K562 (cell line): ENCODE measurements at regions not wholly inside any gene's neighbourhood (a gene's known extent, or its start where the extent isn't known, plus 50 kb on each side); places are given as distances from the start of the nearest gene placed in this dataset.

Source experiments
- ATAC-seq: fragments of 200-7000 bp; cut with Tn5 transposase; 3 replicates; pipeline ENCODE4 v1.9.1; 2020; ENCODE audit warnings: moderate library complexity
- BruUV-seq: library from RNA; stranded (reverse); fragments of 400-500 nt; replicated peaks from 2 replicates; lab custom pipeline; 2021; lab: Mats Ljungman, UMichigan
- CTCF ChIA-PET: fragments of 300-600 bp; formaldehyde crosslinking; extraction: SDS; loops from one replicate; lab custom pipeline; 2021; ENCODE audit warnings: low intra/inter-chr PET ratio; lab: Yijun Ruan, JAX
- POLR2A ChIA-PET: fragments of 300-600, 350-650 bp; sonication (Branson Sonifier 250); formaldehyde crosslinking; extraction: SDS; loops from one replicate; lab custom pipeline; 2021; ENCODE audit warnings: antibody characterized with exemption, inconsistent platforms; lab: Yijun Ruan, JAX
- DNase-seq, 4 experiments: peaks; one replicate each; pipeline versions ENCODE4 v3.0.0 to v3.0.0-alpha.2; 2011 to 2018; ENCODE audit warnings: low spot score in 3 of 4, mixed read lengths in 3 of 4; ENCODE audit errors: extremely low read depth in 1 of 4
- FAIRE-seq: peaks from 2 replicates; lab custom pipeline; 2011; peaks lifted over from hg19 to GRCh38; lab: Jason Lieb, UNC
- H2AFZ ChIP-seq: 2 replicates; pipeline ENCODE4 v1.6.0; 2011; ENCODE audit warnings: low read depth, low read length, control low read depth, inconsistent platforms
- H3K27ac ChIP-seq: fragments of 200-600 bp; 3 replicates; pipeline ENCODE4 v1.8.0; 2011; ENCODE audit warnings: low read depth, mild to moderate bottlenecking, control low read depth, inconsistent platforms, low read length, moderate library complexity, mixed read lengths; ENCODE audit errors: extremely low read depth
- H3K27me3 ChIP-seq, 2 experiments: fragments of 300-600 bp in 1 of 2; 2 replicates in 1 of 2; 3 replicates in 1 of 2; pipeline versions ENCODE4 v1.6.0 to v1.8.0; 2011; ENCODE audit warnings: inconsistent platforms in 2 of 2, low read length in 2 of 2, mild to moderate bottlenecking in 1 of 2, mixed read lengths in 1 of 2, moderate library complexity in 1 of 2; ENCODE audit not compliant: control insufficient read depth in 2 of 2, insufficient read depth in 2 of 2
- H3K36me3 ChIP-seq: fragments of 300-600 bp; 3 replicates; pipeline ENCODE4 v1.8.0; 2011; ENCODE audit warnings: mild to moderate bottlenecking, low read length, inconsistent platforms; ENCODE audit not compliant: control insufficient read depth, insufficient read depth
- H3K4me1 ChIP-seq, 2 experiments: fragments of 200-600 bp in 1 of 2; replicated peaks in 1 of 2; 2 replicates in 1 of 2; 3 replicates in 1 of 2; pipeline versions ENCODE4 v1.5.1 to v1.8.0; 2011; ENCODE audit warnings: inconsistent platforms in 2 of 2, low read length in 2 of 2, mild to moderate bottlenecking in 1 of 2, mixed read lengths in 1 of 2, moderate library complexity in 1 of 2; ENCODE audit not compliant: control insufficient read depth in 2 of 2, insufficient read depth in 2 of 2
- H3K4me2 ChIP-seq: 2 replicates; pipeline ENCODE4 v1.6.1; 2011; ENCODE audit warnings: low read length, control low read depth, inconsistent platforms, mixed read lengths; ENCODE audit not compliant: insufficient read depth
- H3K4me3 ChIP-seq: fragments of 200-600 bp; sonication (generic), shearing (Covaris generic); 2 replicates; pipeline ENCODE4 v1.5.1; 2016; ENCODE audit warnings: control low read depth, inconsistent platforms
- H3K79me2 ChIP-seq: fragments of 200-600 bp; 3 replicates; pipeline ENCODE4 v1.8.0; 2011; ENCODE audit warnings: low read length, inconsistent platforms; ENCODE audit not compliant: control insufficient read depth, insufficient read depth
- H3K9ac ChIP-seq, 2 experiments: 2 replicates each; pipeline versions ENCODE4 v1.6.0 to v1.6.1; 2011; ENCODE audit warnings: low read depth in 2 of 2, low read length in 2 of 2, control low read depth in 1 of 2, inconsistent platforms in 1 of 2, mild to moderate bottlenecking in 1 of 2, mixed read lengths in 1 of 2; ENCODE audit not compliant: insufficient read depth in 1 of 2
- H3K9me1 ChIP-seq: one replicate; pipeline ENCODE4 v1.6.0; 2011; ENCODE audit warnings: inconsistent platforms, mild to moderate bottlenecking, low read length, moderate library complexity; ENCODE audit not compliant: control insufficient read depth, insufficient read depth
- H3K9me3 ChIP-seq: replicated peaks from 2 replicates; pipeline ENCODE4 v1.5.1; 2011; ENCODE audit warnings: low read depth, low read length, inconsistent platforms; ENCODE audit not compliant: control insufficient read depth, insufficient read depth
- H4K20me1 ChIP-seq: replicated peaks from 2 replicates; pipeline ENCODE4 v1.6.1; 2011; ENCODE audit warnings: low read length, inconsistent platforms, mixed read lengths; ENCODE audit not compliant: control insufficient read depth, insufficient read depth
- ARNT ChIP-seq, 2 experiments: fragments of 450-650 bp; IDR thresholded peaks; 2 replicates each; pipeline ENCODE4 v1.6.1; 2016; ENCODE audit warnings: mild to moderate bottlenecking in 1 of 2
- CBFA2T2 ChIP-seq: fragments of 450-650 bp; conservative IDR thresholded peaks from 2 replicates; pipeline ENCODE4 v1.6.1; 2017; ENCODE audit warnings: mild to moderate bottlenecking
- DACH1 ChIP-seq: fragments of 450-650 bp; IDR thresholded peaks from 2 replicates; pipeline ENCODE4 v1.6.1; 2018; ENCODE audit not compliant: partially characterized antibody
- FOXP1 ChIP-seq: sonication (generic); formaldehyde crosslinking; IDR thresholded peaks from 2 replicates; pipeline ENCODE4 v1.8.0; 2022; ENCODE audit warnings: mild to moderate bottlenecking, missing genetic modification reagents
- GATA2 ChIP-seq: sonication (generic); formaldehyde crosslinking; IDR thresholded peaks from 2 replicates; pipeline ENCODE4 v1.4.0; 2020; ENCODE audit warnings: mild to moderate bottlenecking, missing genetic modification reagents
- MED1 ChIP-seq: sonication (generic); formaldehyde crosslinking; IDR thresholded peaks from 2 replicates; pipeline ENCODE4 v1.8.1; 2023; ENCODE audit warnings: missing genetic modification reagents, borderline replicate concordance
- MEF2D ChIP-seq: conservative IDR thresholded peaks from 2 replicates; pipeline ENCODE4 v1.6.1; 2016; ENCODE audit warnings: low read depth, missing genetic modification characterization, missing compliant biosample characterization
- MIER1 ChIP-seq: fragments of 450-650 bp; IDR thresholded peaks from 2 replicates; pipeline ENCODE4 v1.6.1; 2016; ENCODE audit warnings: antibody characterized with exemption, mild to moderate bottlenecking, low read depth
- PHB2 ChIP-seq: fragments of 450-650 bp; IDR thresholded peaks from 2 replicates; pipeline ENCODE4 v1.6.1; 2017; ENCODE audit warnings: low read depth
- SMARCE1 ChIP-seq: fragments of 450-650 bp; IDR thresholded peaks from 2 replicates; pipeline ENCODE4 v1.7.1; 2016; ENCODE audit warnings: mild to moderate bottlenecking
- SPI1 ChIP-seq: IDR thresholded peaks from 2 replicates; pipeline ENCODE4 v1.6.1; 2011; ENCODE audit warnings: low read depth, low read length, control low read depth, borderline replicate concordance
- TEAD2 ChIP-seq: fragments of 450-650 bp; IDR thresholded peaks from 2 replicates; pipeline ENCODE4 v1.6.1; 2016; ENCODE audit warnings: missing genetic modification characterization, control low read depth, missing compliant biosample characterization
- THAP7 ChIP-seq: fragments of 250-450 bp; sonication (Bioruptor Pico); IDR thresholded peaks from 2 replicates; pipeline ENCODE4 v1.5.0; 2021
- TOE1 ChIP-seq, 2 experiments: fragments of 450-650 bp in 1 of 2; sonication (generic) in 1 of 2; formaldehyde crosslinking in 1 of 2; IDR thresholded peaks; 2 replicates each; pipeline versions ENCODE4 v1.7.1 to v1.8.0; 2016 to 2022; ENCODE audit warnings: borderline replicate concordance in 2 of 2, mild to moderate bottlenecking in 2 of 2, antibody characterized with exemption in 1 of 2, inconsistent platforms in 1 of 2, low read depth in 1 of 2, missing genetic modification reagents in 1 of 2, moderate library complexity in 1 of 2
- YY1 ChIP-seq, 3 experiments: IDR thresholded peaks; 2 replicates each; pipeline ENCODE4 v1.6.1; 2011; ENCODE audit warnings: low read length in 2 of 3, mild to moderate bottlenecking in 2 of 3, moderate library complexity in 2 of 3, borderline replicate concordance in 1 of 3, control low read depth in 1 of 3, low read depth in 1 of 3; ENCODE audit not compliant: insufficient read depth in 3 of 3, insufficient replicate concordance in 2 of 3, control insufficient read depth in 1 of 3, insufficient read length in 1 of 3; ENCODE audit errors: extremely low read depth in 1 of 3
- ZNF232 ChIP-seq: sonication (generic); formaldehyde crosslinking; IDR thresholded peaks from 2 replicates; pipeline ENCODE4 v1.8.0; 2022; ENCODE audit warnings: mild to moderate bottlenecking, missing genetic modification reagents
- ZNF280B ChIP-seq: fragments of 250-450 bp; sonication (Bioruptor Pico); IDR thresholded peaks from 2 replicates; pipeline ENCODE4 v1.5.1; 2021; ENCODE audit warnings: mild to moderate bottlenecking
- ZNF384 ChIP-seq: IDR thresholded peaks from 2 replicates; pipeline ENCODE4 v1.6.1; 2012; ENCODE audit warnings: low read depth, low read length, improper control_type of control experiment
- ZNF408 ChIP-seq: fragments of 250-450 bp; sonication (Bioruptor Pico); IDR thresholded peaks from 2 replicates; pipeline ENCODE4 v1.4.0; 2020; ENCODE audit warnings: low read depth, mild to moderate bottlenecking, moderate library complexity
- ZNF77 ChIP-seq: fragments of 250-450 bp; sonication (Bioruptor Pico); IDR thresholded peaks from 2 replicates; pipeline ENCODE4 v1.5.0; 2020
- ZNF780A ChIP-seq: fragments of 250-450 bp; sonication (Bioruptor Pico); IDR thresholded peaks from 2 replicates; pipeline ENCODE4 v1.5.0; 2021; ENCODE audit warnings: mild to moderate bottlenecking
- WGBS: fragments of 100-300 bp; shearing (Covaris generic); methylation state at CpG from one replicate; pipeline ENCODE4 v1.1.6; 2016; ENCODE audit warnings: low coverage, mixed read lengths; ENCODE audit not compliant: insufficient coverage; ENCODE audit errors: missing lambda C conversion rate; 5-methylcytosine and 5-hydroxymethylcytosine counted together
- in situ Hi-C: fragments of 300-500 bp; cut with MboI; formaldehyde crosslinking; loops from 4 replicates; pipeline ENCODE4 v1.15.0; 2018; ENCODE audit warnings: inconsistent platforms, mixed read lengths
- intact Hi-C: fragments of 100-400 bp; cut with micrococcal nuclease; formaldehyde crosslinking; loops from 2 replicates; pipeline ENCODE4 v1.14.2; 2022

GRCh38 chr21:24055696-24056095 is 1551.6 kb downstream of the MRPL39 start (continued):
- no peak for TF ChIP-seq MIER1
- TF ChIP-seq ZNF408 (CRISPR knock-in tag), result no peak
- TF ChIP-seq ZNF280B, result no peak
- no peak for TF ChIP-seq DACH1
- no peak for TF ChIP-seq MED1 (CRISPR knock-in tag)
- TF ChIP-seq ZNF77 (CRISPR knock-in tag), result no peak
- no peak for TF ChIP-seq CBFA2T2
- TF ChIP-seq ZNF780A, result no peak
- no peak for TF ChIP-seq SMARCE1
- TF ChIP-seq FOXP1 (CRISPR knock-in tag), result no peak

GRCh38 chr21:24050231-24050630 is 1557.0 kb downstream of the MRPL39 start:
- ChIA-PET POLR2A (no interaction called here), CTCF (no interaction called here)
- FAIRE-seq (no peak), DNase-seq (no peak), ATAC-seq (no peak)
- no peak overlapping the region for H3K4me3 ChIP-seq
- TF ChIP-seq ZNF384 (no peak), THAP7 (no peak), ARNT (IDR thresholded peaks at IDR 0.05) (no peak), SPI1 (no peak), ZNF232 (no peak), GATA2 (CRISPR knock-in tag) (no peak), TOE1 (IDR thresholded peaks at IDR 0.05; ENCODE audit: borderline replicate concordance) (no peak), TOE1 (CRISPR knock-in tag; IDR thresholded peaks at IDR 0.05; ENCODE audit: borderline replicate concordance, low read depth) (no peak), TEAD2 (tag) (no peak), PHB2 (no peak), YY1 (IDR thresholded peaks at IDR 0.05; ENCODE audit: borderline replicate concordance in 1 of 3, control insufficient read depth in 1 of 3, extremely low read depth in 1 of 3, insufficient read depth in 3 of 3, insufficient read length in 1 of 3, insufficient replicate concordance in 2 of 3, low read depth in 1 of 3, low read length in 2 of 3) (no peak), MEF2D (tag) (no peak)
- intact Hi-C loops (no loop called here), in situ Hi-C loops (no loop called here)
- WGBS, result 0% methylated on average over 2 of the region's 2 CpGs
- no peak overlapping the region for H2AFZ ChIP-seq
- no TSS peak for BruUV-seq
- H3K36me3 ChIP-seq, result no peaks in the 10 kb centered on the region
- H3K9ac ChIP-seq, result no peak overlapping the region
- H3K9me3 ChIP-seq, result no peaks in the 10 kb centered on the region
- no peak overlapping the region for H3K4me2 ChIP-seq
- H3K9me1 ChIP-seq, result no peaks in the 10 kb centered on the region
- no peaks in the 10 kb centered on the region for H3K79me2 ChIP-seq
- H3K4me1 ChIP-seq, result no peaks in the 10 kb centered on the region
- no peak overlapping the region for H3K27ac ChIP-seq
- no peaks in the 10 kb centered on the region for H3K27me3 ChIP-seq
- no peaks in the 10 kb centered on the region for H4K20me1 ChIP-seq
